Peyer's patch (tissue), 4 donors: ENCODE measurements at regions not wholly inside any gene's neighbourhood (a gene's known extent, or its start where the extent isn't known, plus 50 kb on each side); places are given as distances from the start of the nearest gene placed in this dataset.
"Not testable (repeated sequence)": the region's sequence is repeated elsewhere in the genome, so short reads cannot be mapped to it uniquely, and the experiment has no call there.

ENCODE experiments used
- DNase-seq, 3 donors: peaks; one replicate each; pipeline ENCODE4 v3.0.0-alpha.2; 2017 to 2019
- H3K27ac ChIP-seq, 4 donors: fragments of 200-600 bp; sonication (generic); one replicate each; pipeline ENCODE4 v1.5.1; 2016 to 2019
- H3K27me3 ChIP-seq, 2 donors: fragments of 200-600 bp; sonication (generic); one replicate each; pipeline ENCODE4 v1.5.1; 2019
- H3K36me3 ChIP-seq, 3 donors: fragments of 200-600 bp; sonication (generic); one replicate each; pipeline ENCODE4 v1.5.1; 2016 to 2019
- H3K4me1 ChIP-seq, 4 donors: fragments of 200-600 bp; sonication (generic); one replicate each; pipeline ENCODE4 v1.5.1; 2016 to 2019
- H3K4me3 ChIP-seq, 4 donors: fragments of 200-600 bp; sonication (generic); 1 replicate in 3 of 4; 2 replicates in 1 of 4; pipeline ENCODE4 v1.5.1; 2016 to 2019; ENCODE audit warnings: mild to moderate bottlenecking in 1 of 4
- H3K9me3 ChIP-seq, 4 donors: fragments of 200-600 bp; sonication (generic); one replicate each; pipeline ENCODE4 v1.5.1; 2016 to 2019; ENCODE audit warnings: mild to moderate bottlenecking in 1 of 4
- POLR2A ChIP-seq, 2 donors: fragments of 450-650 bp; IDR thresholded peaks; one replicate each; pipeline ENCODE4 v1.5.1; 2017; ENCODE audit warnings: antibody characterized with exemption in 2 of 2, mild to moderate bottlenecking in 2 of 2, moderate library complexity in 2 of 2
- TF ChIP-seq, protein P1 (sequence below), 6 experiments: fragments of 450-650 bp in 4 of 6; fragments of 200-600 bp in 2 of 6; sonication (generic) in 1 of 6; IDR thresholded peaks; one replicate each; pipeline ENCODE4 v1.5.1; 2017 to 2019; ENCODE audit warnings: antibody characterized with exemption in 6 of 6, mild to moderate bottlenecking in 3 of 6, moderate library complexity in 1 of 6

DNA sequence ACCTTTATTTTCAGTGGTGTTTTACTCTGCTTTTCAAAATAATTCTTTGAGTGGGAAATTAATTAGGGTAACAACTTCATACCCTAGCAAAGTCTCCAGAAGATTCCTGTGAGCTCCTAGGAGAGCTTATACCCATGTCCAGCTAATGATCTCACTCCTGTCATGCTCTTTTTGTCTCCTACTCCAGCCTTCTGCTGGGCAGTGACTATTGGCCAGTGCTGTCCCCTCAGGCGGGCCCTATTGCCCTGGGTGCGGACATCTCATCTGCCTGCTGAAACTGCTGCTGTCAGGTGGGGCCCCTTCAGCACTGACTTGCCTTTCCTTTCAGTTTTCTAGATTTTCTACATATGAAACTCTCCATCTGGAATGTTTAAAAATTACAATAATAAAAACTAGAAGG, 80.3 kb downstream of the EBLN1 start:
- no peak overlapping the region for H3K4me3 ChIP-seq
- H3K27ac ChIP-seq = no peak overlapping the region
- no peaks in the 10 kb centered on the region for H3K27me3 ChIP-seq
- no peak for DNase-seq
- H3K36me3 ChIP-seq = no peaks in the 10 kb centered on the region
- no peaks in the 10 kb centered on the region for H3K9me3 ChIP-seq
- H3K4me1 ChIP-seq = peaks cover 0 to 8% (median 0%) of the 10 kb centered on the region in 4 donors
- no peak for TF ChIP-seq POLR2A (IDR thresholded peaks at IDR 0.05)
- TF ChIP-seq, protein P1, sequence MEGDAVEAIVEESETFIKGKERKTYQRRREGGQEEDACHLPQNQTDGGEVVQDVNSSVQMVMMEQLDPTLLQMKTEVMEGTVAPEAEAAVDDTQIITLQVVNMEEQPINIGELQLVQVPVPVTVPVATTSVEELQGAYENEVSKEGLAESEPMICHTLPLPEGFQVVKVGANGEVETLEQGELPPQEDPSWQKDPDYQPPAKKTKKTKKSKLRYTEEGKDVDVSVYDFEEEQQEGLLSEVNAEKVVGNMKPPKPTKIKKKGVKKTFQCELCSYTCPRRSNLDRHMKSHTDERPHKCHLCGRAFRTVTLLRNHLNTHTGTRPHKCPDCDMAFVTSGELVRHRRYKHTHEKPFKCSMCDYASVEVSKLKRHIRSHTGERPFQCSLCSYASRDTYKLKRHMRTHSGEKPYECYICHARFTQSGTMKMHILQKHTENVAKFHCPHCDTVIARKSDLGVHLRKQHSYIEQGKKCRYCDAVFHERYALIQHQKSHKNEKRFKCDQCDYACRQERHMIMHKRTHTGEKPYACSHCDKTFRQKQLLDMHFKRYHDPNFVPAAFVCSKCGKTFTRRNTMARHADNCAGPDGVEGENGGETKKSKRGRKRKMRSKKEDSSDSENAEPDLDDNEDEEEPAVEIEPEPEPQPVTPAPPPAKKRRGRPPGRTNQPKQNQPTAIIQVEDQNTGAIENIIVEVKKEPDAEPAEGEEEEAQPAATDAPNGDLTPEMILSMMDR (IDR thresholded peaks at IDR 0.05) = no peak

DNA sequence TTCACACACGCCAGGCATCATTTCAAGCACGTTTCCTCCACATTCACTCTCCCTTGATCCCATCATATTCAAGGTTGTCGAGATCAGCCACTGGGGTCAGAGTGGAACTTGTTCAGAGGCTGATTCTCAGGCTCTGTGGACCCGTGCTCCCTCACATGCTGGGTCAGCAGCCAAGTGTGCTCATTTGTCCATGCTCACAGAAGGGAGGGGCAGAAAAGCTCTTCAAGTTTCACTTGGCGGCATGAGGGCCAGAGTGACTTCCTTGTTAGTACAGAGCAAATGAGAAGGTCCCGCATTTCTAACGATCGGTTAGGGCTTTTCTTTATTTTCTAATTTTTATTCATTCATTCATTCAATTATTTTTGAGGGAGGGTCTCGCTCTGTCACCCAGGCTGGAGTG, 82.2 kb downstream of the EBLN1 start:
- Histone ChIP-seq H3K9me3 (no peaks in the 10 kb centered on the region), H3K27ac (no peak overlapping the region), H3K4me1 (peaks cover 0 to 8% (median 0%) of the 10 kb centered on the region in 4 donors), H3K27me3 (no peaks in the 10 kb centered on the region), H3K36me3 (no peaks in the 10 kb centered on the region), H3K4me3 (no peak overlapping the region)
- TF ChIP-seq, protein P1 (IDR thresholded peaks at IDR 0.05) = no peak
- TF ChIP-seq POLR2A (IDR thresholded peaks at IDR 0.05) = no peak
- no peak for DNase-seq

DNA sequence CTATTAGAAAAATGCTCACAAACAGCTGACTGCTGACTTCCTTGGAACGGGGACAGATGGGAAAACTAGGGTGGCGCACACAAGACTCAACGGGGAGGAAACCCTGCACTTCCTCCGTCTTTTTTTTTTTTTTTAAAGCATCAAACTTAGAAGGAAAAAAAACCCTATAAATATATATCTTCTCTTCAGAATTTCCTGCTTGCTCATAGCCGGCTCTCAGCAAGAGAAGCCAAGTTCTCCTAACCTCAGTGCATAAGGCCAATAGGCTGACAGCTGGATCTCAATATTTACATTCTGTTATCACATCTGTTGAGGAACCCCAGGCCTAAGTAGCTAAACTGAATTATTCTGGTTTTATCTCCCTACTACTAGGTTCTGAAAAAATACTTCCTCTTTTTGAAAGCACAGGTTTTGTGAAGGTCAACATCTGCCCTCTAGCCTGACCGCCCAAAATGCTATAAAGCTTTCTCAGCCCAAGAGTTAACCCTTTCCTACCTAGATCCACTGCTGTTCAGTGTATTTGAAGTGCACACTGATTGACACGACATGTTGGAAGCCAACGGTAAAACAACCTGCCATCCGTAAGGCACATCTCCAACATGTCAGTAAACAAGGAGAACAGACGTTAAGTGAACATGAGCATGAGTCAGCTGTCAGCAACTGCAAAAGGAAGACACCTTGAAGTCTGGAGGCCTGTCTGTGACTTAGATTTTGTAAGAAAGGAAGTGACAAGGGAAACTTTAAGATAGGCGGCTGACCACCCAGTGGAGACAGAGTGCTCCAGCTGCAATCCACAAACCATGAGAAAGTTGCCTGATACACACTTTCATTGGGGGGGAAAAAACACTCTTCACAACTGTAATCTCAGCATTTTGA, 83.8 kb downstream of the EBLN1 start:
- Histone ChIP-seq H3K27me3 (no peaks in the 10 kb centered on the region), H3K27ac (no peak overlapping the region), H3K4me1 (peaks cover 0 to 8% (median 0%) of the 10 kb centered on the region in 4 donors), H3K36me3 (no peaks in the 10 kb centered on the region), H3K4me3 (no peak overlapping the region), H3K9me3 (no peaks in the 10 kb centered on the region)
- no peak for TF ChIP-seq POLR2A (IDR thresholded peaks at IDR 0.05)
- TF ChIP-seq, protein P1 (IDR thresholded peaks at IDR 0.05) = no peak
- DNase-seq = no peak

DNA sequence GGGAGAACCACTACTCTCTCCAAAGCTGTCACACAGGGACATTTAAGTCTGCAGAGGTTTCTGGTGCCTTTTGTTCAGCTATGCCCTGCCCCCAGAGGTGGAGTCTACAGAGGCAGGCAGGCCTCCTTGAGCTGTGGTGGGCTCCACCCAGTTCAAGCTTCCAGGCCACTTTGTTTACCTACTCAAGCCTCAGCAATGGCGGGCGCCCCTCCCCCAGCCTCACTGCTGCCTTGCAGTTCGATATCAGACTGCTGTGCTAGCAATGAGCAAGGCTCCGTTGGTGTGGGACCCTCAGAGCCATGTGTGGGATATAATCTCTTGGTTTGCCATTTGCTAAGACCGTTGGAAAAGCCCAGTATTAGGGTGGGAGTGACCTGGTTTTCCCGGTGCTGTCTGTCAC, 87.0 kb downstream of the EBLN1 start:
- H3K27me3 ChIP-seq, H3K4me3 ChIP-seq, H3K4me1 ChIP-seq, H3K36me3 ChIP-seq, H3K9me3 ChIP-seq, DNase-seq, H3K27ac ChIP-seq: not testable (repeated sequence)

DNA sequence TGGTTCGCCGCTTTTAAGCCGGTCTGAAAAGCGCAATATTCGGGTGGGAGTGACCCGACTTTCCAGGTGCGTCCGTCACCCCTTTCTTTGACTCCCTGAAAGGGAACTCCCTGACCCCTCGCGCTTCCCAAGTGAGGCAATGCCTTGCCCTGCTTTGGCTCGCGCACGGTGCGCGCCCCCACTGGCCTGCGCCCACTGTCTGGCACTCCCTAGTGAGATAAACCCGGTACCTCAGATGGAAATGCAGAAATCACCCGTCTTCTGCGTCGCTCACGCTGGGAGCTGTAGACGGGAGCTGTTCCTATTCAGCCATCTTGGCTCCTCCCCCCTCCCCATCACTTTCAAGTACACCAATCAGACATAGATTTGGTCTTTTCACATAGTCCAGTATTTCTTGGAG, 88.2 kb downstream of the EBLN1 start:
- not testable (repeated sequence) for DNase-seq, H3K9me3 ChIP-seq, H3K27ac ChIP-seq, H3K27me3 ChIP-seq, H3K4me3 ChIP-seq, H3K4me1 ChIP-seq, H3K36me3 ChIP-seq

DNA sequence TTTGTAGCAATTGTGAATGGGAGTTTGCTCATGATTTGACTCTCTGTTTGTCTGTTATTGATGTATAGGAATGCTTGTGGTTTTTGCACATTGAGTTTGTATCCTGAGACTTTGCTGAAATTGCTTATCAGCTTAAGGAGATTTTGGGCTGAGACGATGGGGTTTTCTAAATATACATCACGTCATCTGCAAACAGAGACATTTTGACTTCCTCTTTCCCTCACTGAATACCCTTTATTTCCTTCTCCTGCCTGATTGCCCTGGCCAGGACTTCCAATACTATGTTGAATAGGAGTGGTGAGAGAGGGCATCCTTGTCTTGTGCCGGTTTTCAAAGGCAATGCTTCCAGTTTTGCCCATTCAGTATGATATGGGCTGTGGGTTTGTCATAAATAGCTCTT, 96.6 kb downstream of the EBLN1 start:
- H3K27ac ChIP-seq, H3K27me3 ChIP-seq, H3K9me3 ChIP-seq, H3K36me3 ChIP-seq, H3K4me1 ChIP-seq, DNase-seq, H3K4me3 ChIP-seq: not testable (repeated sequence)

DNA sequence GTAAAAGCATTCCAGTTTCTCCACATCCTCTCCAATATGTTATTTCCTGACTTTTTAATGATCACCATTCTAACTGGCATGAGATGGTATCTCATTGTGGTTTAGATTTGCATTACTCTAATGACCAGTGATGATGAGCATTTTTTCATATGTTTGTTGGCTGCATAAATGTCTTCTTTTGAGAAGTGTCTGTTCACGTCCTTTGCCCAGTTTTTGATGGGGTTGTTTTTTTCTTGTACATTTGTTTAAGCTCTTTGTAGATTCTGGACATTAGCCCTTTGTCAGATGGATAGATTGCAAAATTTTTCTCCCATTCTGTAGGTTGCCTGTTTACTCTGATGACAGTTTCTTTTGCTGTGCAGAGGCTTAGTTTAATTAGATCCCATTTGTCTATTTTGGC, 97.7 kb downstream of the EBLN1 start:
- H3K27ac ChIP-seq, H3K4me3 ChIP-seq, H3K36me3 ChIP-seq, H3K4me1 ChIP-seq, H3K9me3 ChIP-seq, H3K27me3 ChIP-seq, DNase-seq: not testable (repeated sequence)

DNA sequence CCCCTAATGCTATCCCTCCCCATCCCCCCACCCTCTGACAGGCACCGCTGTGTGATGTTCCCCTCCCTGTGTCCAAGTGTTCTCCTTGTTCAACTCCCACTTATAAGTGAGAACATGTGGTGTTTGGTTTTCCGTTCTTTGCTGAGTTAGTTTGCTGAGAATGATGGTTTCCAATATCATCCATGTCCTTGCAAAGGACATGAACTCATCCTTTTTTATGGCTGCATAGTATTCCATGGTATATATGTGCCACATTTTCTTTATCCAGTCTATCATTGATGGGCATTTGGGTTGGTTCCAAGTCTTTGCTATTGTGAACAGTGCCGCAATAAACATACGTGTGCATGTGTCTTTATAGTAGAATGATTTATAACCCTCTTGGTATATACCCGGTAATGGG, 98.2 kb downstream of the EBLN1 start:
- DNase-seq, H3K27me3 ChIP-seq, H3K4me3 ChIP-seq, H3K36me3 ChIP-seq, H3K4me1 ChIP-seq, H3K27ac ChIP-seq, H3K9me3 ChIP-seq: not testable (repeated sequence)
